HepG2 (cell line): ENCODE measurements at regions not wholly inside any gene's neighbourhood (a gene's known extent, or its start where the extent isn't known, plus 50 kb on each side); places are given as distances from the start of the nearest gene placed in this dataset.

Experiments used
- ETV5 ChIP-seq: IDR thresholded peaks from 2 replicates; pipeline ENCODE4 v1.6.1; 2018; ENCODE audit warnings: missing biosample characterization, missing genetic modification reagents, inconsistent platforms, borderline replicate concordance
- MTA1 ChIP-seq: sonication (generic); formaldehyde crosslinking; IDR thresholded peaks from 2 replicates; pipeline ENCODE4 v1.4.0; 2020; ENCODE audit warnings: missing genetic modification reagents, mild to moderate bottlenecking, borderline replicate concordance
- NR3C1 ChIP-seq: sonication (generic); formaldehyde crosslinking; IDR thresholded peaks from 2 replicates; pipeline ENCODE4 v1.4.0; 2020; ENCODE audit warnings: missing genetic modification reagents
- RNF2 ChIP-seq: fragments of 450-650 bp; conservative IDR thresholded peaks from 2 replicates; pipeline ENCODE4 v1.6.1; 2016; ENCODE audit warnings: low read depth
- TF ChIP-seq, protein P1 (sequence below): sonication (generic); formaldehyde crosslinking; IDR thresholded peaks from 2 replicates; pipeline ENCODE4 v1.4.0; 2020; ENCODE audit warnings: missing genetic modification reagents
- TF ChIP-seq, protein P2 (sequence below): sonication (generic); formaldehyde crosslinking; IDR thresholded peaks from 2 replicates; pipeline ENCODE4 v1.9.0; 2021; ENCODE audit warnings: mild to moderate bottlenecking, missing genetic modification reagents
- TF ChIP-seq, protein P3 (sequence below): IDR thresholded peaks from 2 replicates; pipeline ENCODE4 v1.6.1; 2016; ENCODE audit warnings: control low read depth

DNA sequence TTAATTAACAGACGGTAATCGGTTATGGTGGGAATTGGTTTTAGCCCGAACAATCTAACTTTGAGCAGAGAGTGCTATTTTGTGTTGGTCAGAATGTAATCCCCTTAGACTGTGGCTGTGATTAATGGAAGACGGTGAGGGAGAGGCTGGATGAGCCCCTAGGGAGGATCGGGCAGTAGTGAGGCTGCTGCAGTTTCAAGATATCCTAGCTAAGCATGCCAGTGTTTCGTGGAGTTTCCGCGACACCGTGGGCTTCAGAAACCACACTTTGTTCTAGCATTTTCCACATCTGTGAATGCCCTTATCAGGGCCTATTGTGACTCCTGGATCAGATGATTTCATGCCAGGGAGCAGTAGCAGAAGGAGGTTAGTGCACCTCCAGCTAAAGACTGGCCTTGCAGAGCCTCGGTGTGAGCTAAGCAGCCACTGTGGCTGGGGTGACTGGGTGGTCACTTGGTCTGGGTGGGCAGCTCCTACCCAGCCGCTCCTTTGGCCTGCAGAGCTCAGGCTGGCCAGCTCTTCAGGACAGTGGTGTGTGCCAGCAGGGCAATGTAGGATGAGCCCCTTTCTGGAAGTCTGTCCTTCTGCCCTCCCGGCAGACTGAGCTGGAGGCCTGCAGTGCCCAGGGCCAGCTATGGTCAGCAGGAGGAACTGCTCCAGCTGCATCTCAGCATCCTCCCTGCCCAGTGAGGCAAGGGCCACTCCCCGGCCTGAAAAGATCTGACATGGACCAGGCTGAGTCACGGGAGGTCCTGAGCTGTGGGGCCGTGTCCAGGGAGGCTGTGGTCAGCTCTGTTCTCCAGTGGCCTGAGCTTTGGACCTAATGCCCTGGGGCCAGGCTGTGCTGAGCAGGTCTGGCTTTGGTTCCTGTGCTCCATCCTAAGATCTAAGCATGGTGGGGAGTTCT, 142.6 kb upstream of the GPC1 start (continued):
- TF ChIP-seq, protein P1, sequence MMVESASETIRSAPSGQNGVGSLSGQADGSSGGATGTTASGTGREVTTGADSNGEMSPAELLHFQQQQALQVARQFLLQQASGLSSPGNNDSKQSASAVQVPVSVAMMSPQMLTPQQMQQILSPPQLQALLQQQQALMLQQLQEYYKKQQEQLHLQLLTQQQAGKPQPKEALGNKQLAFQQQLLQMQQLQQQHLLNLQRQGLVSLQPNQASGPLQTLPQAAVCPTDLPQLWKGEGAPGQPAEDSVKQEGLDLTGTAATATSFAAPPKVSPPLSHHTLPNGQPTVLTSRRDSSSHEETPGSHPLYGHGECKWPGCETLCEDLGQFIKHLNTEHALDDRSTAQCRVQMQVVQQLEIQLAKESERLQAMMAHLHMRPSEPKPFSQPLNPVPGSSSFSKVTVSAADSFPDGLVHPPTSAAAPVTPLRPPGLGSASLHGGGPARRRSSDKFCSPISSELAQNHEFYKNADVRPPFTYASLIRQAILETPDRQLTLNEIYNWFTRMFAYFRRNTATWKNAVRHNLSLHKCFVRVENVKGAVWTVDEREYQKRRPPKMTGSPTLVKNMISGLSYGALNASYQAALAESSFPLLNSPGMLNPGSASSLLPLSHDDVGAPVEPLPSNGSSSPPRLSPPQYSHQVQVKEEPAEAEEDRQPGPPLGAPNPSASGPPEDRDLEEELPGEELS (CRISPR knock-in tag), result no peak
- TF ChIP-seq, protein P2, sequence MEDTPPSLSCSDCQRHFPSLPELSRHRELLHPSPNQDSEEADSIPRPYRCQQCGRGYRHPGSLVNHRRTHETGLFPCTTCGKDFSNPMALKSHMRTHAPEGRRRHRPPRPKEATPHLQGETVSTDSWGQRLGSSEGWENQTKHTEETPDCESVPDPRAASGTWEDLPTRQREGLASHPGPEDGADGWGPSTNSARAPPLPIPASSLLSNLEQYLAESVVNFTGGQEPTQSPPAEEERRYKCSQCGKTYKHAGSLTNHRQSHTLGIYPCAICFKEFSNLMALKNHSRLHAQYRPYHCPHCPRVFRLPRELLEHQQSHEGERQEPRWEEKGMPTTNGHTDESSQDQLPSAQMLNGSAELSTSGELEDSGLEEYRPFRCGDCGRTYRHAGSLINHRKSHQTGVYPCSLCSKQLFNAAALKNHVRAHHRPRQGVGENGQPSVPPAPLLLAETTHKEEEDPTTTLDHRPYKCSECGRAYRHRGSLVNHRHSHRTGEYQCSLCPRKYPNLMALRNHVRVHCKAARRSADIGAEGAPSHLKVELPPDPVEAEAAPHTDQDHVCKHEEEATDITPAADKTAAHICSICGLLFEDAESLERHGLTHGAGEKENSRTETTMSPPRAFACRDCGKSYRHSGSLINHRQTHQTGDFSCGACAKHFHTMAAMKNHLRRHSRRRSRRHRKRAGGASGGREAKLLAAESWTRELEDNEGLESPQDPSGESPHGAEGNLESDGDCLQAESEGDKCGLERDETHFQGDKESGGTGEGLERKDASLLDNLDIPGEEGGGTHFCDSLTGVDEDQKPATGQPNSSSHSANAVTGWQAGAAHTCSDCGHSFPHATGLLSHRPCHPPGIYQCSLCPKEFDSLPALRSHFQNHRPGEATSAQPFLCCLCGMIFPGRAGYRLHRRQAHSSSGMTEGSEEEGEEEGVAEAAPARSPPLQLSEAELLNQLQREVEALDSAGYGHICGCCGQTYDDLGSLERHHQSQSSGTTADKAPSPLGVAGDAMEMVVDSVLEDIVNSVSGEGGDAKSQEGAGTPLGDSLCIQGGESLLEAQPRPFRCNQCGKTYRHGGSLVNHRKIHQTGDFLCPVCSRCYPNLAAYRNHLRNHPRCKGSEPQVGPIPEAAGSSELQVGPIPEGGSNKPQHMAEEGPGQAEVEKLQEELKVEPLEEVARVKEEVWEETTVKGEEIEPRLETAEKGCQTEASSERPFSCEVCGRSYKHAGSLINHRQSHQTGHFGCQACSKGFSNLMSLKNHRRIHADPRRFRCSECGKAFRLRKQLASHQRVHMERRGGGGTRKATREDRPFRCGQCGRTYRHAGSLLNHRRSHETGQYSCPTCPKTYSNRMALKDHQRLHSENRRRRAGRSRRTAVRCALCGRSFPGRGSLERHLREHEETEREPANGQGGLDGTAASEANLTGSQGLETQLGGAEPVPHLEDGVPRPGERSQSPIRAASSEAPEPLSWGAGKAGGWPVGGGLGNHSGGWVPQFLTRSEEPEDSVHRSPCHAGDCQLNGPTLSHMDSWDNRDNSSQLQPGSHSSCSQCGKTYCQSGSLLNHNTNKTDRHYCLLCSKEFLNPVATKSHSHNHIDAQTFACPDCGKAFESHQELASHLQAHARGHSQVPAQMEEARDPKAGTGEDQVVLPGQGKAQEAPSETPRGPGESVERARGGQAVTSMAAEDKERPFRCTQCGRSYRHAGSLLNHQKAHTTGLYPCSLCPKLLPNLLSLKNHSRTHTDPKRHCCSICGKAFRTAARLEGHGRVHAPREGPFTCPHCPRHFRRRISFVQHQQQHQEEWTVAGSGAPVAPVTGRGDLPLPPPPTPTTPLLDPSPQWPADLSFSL, result no peak
- TF ChIP-seq ETV5 (CRISPR knock-in tag) (no peak), MTA1 (CRISPR knock-in tag) (no peak), RNF2 (no peak), NR3C1 (CRISPR knock-in tag) (no peak)
- TF ChIP-seq, protein P3, sequence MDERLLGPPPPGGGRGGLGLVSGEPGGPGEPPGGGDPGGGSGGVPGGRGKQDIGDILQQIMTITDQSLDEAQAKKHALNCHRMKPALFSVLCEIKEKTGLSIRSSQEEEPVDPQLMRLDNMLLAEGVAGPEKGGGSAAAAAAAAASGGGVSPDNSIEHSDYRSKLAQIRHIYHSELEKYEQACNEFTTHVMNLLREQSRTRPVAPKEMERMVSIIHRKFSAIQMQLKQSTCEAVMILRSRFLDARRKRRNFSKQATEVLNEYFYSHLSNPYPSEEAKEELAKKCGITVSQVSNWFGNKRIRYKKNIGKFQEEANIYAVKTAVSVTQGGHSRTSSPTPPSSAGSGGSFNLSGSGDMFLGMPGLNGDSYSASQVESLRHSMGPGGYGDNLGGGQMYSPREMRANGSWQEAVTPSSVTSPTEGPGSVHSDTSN (CRISPR knock-in tag), result no peak
